HG02943 (cell line): ENCODE measurements at regions not wholly inside any gene's neighbourhood (a gene's known extent, or its start where the extent isn't known, plus 50 kb on each side); places are given as distances from the start of the nearest gene placed in this dataset.
"Not testable (repeated sequence)": the region's sequence is repeated elsewhere in the genome, so short reads cannot be mapped to it uniquely, and the experiment has no call there.

Source experiments
- ATAC-seq: cut with Tn5 transposase; IDR thresholded peaks from one replicate; pipeline ENCODE4 v1.9.1; 2021; ENCODE audit warnings: mild to moderate bottlenecking, low read depth, moderate library complexity; ENCODE audit not compliant: unreplicated experiment

DNA sequence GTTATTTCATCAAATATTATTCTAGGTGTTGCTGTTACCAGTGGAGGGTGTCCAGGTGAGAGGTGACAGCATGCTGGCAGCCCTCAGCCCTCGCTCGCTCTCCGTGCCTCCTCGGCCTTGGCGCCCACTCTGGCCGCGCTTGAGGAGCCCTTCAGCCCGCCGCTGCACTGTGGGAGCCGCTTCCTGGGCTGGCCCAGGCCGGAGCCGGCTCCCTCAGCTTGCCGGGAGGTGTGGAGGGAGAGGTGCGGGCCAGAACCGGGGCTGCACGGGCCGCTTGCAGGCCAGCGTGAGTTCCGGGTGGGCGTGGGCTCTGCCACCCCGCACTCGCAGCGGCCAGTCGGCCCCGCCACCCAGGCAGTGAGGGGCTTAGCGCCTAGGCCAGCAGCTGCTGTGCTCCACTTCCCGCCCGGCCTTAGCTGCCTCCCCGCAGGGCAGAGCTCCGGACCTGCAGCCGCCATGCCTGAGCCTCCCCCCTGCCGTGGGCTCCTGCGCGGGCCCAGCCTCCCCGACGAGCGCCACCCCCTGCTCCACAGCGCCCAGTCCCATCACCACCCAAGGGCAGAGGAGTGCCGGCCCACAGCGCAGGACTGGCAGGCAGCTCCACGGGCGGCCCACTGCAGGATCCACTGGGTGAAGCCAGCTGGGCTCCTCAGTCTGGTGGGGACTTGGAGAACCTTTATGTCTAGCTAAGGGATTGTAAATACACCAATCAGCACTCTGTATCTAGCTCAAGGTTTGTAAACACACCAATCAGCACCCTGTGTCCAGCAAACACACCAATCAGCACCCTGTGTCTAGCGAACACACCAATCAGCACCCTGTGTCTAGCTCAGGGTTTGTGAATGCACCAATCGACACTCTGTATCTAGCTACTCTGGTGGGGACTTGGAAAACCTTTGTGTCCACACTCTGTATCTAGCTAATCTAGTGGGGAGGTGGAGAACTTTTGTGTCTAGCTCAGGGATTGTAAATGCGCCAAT lies 413.3 kb downstream of the HACE1 start:
- ATAC-seq = not testable (repeated sequence)

DNA sequence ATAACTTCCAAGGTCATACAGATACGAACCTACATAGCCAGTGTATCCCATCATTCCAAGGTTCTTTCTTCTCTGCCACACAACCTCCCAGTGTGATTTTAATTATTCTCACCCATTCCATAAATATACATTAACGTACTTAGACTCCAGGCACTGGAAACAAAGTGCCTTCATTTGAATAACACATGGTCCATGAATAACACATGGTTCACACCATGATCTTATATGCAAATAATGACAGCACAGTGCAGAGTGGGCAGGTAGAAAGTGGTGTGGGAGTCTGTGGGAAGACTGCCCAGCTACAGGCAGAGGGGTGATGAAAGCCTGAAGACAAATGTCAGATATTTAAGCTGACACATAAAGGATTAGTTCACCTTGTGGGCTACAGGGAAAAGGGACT lies 425.2 kb downstream of the HACE1 start:
- no peak for ATAC-seq

DNA sequence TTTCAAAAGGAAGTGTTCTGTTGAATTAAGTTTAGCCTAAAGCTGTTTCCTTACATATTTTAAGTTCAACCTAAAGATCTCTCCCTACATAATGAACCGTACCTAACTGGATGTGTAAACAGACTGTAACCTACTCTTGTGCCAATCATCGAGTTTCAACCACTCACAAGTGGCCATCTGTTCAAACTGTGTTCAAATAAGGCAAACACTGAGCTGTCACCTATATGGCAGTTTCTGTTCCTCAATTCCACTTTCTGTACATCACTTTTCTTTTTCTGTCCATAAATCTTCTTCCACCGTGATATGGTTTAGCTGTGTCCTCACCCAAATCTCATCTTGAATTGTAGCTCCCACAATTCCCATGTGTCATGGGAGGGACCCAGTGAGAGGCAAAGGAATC lies 428.6 kb downstream of the HACE1 start:
- ATAC-seq = no peak

DNA sequence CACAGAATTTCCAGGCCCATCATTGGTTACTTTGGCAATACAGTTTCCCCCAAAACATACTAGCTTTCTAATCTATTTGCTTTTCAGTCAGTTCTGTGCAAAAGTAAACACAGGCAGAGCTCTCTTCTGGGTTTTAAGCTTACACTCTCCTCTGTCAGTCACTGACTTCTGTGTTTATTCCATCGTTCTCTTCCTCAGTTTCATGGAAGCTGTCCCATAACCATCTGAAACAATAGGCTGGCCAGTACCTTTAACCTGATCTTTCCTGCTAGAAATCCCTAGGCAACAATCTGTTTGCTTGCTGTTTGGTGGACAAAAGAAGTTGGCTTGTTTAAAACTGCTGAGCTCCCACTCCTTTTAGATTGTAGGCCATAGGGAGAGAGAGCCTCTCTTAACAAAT lies 431.5 kb downstream of the HACE1 start:
- no peak for ATAC-seq

DNA sequence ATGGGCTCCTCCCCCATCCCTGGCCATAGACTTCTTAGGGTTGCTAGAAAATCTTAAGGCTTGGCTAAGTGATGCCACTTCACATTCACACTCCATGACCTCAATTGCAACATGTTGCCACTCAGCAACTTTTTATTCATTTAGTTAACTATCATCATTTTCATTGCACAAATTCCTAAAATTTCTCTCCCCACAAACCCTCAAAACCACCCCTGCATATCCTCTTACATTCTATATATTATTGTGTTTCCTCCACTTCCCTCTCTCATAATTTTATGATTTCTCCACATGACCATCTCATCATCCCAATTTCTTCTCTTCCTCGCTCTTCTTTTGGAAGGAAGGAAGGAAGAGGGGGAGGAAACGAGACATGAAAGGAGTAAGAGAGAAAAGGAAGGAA lies 436.0 kb downstream of the HACE1 start:
- ATAC-seq = no peak

DNA sequence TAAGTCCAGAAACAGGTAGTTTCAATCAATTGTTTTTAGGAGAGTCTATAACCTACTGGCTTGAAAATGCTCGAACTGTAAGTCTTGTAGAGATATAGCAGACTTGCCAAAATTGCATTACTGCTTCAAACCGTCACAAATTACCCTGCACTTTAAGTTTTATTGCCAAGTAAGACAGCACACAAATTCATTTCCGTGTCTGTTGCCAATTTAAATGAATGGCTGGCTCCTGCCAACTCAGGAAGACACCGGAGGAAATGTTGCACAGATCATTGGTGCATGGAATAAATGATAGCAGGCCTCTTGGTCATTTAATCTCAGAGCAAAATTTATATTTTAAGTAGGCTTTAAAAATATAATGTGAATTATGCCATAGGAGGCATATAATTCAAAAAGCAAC lies 438.1 kb downstream of the HACE1 start:
- no peak for ATAC-seq

DNA sequence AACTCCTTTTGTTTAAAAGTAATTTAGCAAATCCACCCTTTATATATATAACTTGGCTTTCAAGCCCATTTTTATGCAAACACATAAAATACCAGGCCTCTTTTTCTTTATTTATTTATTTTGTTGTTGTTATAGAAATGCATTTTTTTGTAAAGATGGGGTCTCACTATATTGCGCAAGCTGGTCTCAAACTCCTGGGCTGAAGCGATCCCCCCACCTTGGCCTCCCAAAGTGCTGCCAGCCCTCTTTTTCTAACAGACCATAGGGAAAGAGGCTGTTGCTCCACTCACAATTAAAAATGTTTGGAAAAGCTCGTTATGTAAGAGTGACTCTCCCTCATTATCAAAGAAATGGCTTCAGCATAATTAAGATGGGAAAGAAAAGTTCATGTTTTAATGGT lies 440.9 kb downstream of the HACE1 start:
- no peak for ATAC-seq

DNA sequence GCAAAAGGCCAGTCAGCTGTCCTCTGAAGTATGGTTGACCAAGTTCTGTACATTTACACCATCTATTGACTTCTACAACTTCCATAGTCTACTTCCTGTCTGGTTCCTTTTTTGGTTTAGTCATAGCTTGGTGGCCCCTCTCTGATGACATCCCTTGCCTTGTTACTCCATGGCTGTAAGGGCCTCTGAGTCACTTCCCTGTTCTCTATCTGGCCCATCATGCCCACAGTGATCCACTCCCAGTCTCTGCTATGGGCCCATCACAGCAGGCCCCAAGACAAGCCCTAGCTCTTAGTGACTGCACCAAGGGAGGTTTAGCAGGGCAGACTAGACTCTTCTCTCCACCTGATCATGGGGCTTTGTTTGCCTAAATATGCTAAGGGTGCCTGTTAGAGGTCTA lies 441.6 kb downstream of the HACE1 start:
- ATAC-seq = no peak

DNA sequence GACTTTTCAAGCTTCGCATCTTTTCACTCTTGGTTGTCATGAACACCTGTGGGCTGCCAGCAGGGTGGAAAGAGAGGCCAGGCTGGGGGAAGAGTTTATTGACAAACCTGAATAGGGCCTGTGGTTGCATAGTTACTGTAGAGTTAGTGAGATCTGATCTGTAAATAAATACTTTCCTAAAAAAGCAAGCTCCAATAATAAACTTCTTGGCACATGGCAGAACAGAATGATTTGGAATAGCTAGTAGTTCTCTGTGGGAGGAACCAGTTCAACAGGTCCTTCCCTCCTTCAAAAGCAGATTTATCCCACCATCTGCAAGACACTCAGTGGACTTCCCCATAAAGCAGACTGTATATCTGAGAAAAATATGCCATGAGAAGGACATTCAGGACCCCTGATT lies 445.0 kb downstream of the HACE1 start:
- no peak for ATAC-seq

DNA sequence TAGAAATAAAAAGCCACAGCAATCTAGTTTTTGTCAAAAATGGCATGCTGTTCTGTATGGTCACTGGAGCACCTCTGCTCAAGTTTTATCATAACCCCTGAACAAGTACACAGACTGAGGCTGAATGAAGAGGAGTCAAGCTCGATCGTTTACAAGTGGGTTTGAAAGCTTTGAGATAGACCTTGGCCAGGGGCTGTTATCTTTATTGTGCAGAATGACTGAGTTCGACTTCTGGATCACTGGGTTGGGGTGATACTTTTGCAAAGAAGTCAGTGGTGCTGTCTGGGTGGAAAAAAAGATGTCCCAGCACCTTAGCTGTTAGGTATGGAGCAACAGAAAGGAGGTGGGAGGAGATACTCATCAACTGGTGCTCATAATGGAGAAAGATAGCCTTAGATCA lies 446.0 kb downstream of the HACE1 start:
- ATAC-seq = no peak

DNA sequence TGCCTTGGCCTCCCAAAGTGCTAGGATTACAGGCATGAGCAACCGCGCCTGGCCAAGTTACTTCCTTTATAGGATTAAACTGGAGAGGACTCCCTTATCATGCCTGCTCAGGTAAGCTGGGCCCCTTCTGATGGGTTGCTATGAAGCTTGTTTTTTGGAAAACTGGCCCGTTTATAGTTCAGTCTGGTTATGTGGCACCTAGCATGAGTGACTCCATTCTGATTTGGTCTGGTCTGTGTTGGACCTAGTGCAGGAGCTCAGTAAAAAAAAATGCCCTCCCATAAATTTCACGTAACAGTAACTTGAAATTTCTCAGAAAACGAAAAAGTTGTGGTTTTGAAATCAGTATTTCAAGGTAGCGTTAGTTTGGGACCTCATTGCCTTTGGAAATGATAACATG lies 448.4 kb downstream of the HACE1 start:
- no peak for ATAC-seq

DNA sequence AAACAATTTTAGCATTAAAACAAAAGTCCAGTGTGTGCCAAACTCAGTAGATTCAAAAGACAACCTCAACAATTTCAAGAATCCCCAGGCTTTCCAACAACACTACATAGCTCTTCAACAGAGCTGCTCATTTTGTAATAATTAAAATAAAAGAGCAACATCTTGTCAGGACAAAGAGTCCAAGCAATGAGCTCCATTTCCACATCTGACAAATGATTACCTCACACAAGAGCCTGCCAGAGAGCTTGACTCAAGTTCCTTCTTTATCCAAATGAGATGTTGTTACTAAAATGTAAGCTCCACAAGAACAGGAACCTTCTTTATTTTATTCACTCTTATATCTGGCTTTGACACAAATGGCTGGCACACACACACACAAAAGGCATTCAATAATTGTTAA lies 449.8 kb downstream of the HACE1 start:
- no peak for ATAC-seq

DNA sequence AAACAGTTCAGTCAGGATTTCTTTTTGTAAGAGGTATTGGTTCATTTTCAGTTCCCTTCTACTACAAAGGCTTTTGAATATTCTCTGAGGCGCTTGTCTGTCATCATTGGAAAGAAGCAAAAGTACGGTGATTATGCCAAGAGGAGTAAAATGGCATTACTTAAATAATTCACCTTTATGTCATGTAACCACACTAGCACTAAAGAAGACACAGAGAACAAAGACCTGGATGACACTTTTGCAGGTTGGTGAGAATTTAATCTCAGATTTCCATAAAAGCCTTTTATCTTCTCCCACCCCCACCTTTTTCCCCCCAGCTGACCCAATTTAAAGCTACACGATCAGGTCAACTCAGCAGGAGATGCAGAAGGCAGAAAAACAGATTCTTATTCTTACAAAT lies 451.8 kb downstream of the HACE1 start:
- ATAC-seq = no peak

DNA sequence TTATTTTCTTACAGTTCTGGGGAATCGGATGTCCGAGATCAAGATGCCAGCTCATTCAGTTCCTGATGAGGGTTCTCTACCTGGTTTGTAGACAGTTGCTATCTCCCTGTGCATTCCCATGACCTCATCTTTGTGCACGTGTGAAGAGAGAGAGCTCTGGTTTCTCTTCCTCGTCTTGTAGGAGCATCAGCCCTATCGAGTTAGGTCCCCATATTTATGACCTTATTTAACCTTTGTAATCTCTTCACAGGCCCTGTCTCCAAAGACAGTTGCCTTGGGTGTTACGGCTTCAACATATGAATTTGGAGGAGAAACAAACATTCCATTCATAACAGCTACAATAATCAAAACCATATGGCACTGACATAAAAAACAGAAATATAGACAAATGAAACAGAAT lies 455.3 kb downstream of the HACE1 start:
- no peak for ATAC-seq

DNA sequence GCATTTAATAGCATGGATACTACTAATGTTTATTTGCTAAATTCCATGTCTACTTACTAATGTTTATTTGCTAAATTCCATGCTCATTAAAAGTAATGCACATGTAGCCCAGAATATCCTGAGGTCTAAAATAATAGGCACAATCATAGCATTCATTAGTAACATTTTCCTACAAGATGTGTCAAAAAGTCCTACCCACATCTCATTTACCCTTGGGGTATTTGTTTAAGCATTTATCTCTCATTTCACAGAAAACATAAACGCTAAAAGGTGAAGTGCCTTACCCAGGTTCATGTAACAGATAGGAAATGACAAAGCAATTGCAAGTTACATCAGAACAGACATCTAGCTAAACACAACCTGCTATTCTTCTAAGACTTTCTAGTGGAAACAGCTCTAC lies 457.1 kb downstream of the HACE1 start:
- no peak for ATAC-seq

DNA sequence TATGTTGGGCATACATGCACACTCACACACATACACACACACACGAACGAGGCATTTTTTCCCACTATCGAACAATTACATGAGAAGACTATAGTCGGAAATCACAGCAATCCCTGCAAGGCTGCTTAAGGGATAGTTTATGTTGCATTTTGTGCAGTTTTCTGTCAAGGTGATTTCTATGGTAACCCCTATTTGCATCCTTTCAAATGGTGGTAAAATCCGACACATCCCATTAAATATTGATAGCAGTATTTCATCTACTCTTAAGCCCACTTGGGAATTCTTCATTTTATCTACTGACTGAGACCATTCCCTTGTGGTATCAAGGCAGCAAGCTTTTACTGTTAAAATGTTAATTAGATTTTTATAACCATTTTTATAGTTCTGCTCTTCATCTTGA lies 457.8 kb downstream of the HACE1 start:
- ATAC-seq = no peak

DNA sequence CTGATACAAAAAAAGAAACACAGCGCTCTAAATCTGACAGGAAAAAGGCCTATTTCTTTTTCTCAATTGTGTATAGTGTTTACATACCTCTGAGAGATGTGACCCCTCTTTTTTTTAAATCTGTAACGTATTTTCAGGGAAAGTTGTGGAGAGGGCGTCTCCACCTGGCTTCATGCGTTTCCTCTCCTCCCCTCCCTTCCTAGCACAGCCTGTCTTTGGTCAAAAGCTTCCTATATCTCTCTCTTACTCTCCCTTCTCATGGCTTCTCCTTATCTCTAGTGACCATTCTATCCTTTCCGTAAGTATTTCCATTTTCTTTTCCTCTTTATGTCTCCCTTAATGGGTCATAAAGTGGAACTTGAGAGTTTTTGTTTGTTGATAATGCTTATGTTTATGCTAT lies 458.9 kb downstream of the HACE1 start:
- no peak for ATAC-seq

DNA sequence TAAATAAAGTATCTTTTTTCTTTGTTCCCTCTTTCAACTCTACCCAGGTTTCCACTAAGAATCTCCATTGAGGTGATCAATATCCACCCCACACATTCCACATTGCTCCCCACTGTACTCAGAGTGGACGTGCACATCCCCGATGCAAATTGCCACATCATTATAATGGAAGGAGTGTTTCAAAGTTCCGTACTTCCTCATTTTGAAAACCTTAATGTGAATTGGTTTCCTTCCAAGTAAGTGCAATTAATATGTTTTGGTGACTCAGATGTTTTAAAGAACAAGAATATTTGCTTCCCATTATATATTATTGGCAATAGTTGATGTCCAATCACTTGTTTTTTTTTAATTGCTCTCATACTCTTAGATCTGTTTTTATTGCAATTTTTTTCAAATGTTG lies 463.6 kb downstream of the HACE1 start:
- no peak for ATAC-seq

DNA sequence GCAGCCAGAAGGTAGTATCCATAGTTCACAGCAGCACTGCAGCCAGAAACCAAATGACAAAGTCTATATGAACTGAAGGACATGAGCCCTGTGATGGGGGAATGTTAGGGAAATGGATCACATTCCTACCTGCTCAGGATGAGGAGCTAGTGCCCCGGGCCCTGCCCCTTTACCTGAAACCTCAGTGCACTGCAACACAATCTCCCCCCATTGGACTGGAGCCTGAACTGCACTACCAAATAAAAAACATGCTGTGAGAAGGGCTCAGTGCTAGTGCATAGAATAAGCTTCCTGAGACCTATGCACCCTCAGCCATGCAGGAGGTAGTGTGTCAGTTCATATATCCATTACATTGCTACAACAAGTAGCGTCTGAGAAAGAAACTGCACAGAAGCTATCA lies 477.8 kb downstream of the HACE1 start:
- ATAC-seq = no peak

DNA sequence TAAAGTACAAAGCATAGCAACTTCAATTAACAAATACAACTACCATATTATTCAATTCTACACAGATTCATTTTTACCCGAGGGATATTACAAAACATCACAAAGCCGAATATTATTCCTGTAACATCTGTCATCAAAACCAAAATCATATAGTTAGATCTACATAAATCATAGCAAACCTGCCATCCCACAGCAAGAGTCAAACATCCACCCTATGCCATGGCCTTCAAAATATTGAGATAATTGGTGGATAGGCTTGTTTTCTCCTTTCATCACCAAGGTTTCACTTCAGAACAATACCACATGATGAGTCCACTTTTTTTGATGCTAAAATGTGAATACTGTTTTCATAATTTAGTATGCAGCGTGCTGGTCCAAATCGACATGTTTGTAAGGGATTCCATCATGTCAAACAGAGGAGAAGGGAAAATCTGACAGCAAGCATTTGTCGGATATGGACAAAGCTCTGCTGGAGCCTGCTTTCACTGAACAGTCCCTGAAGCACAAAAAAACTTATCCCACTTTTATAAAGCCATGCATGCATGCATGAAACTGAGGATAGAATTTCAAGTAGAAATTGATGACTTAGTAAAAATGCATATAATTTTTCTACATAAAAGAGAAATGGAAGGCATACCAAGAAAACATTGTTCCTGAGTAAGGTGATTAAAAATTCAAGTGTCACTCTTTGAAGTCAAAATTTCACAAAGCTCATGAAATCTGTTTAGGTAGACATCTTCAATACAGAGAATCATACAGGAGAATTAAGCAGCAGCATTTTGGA lies 494.1 kb downstream of the HACE1 start:
- ATAC-seq = no peak

DNA sequence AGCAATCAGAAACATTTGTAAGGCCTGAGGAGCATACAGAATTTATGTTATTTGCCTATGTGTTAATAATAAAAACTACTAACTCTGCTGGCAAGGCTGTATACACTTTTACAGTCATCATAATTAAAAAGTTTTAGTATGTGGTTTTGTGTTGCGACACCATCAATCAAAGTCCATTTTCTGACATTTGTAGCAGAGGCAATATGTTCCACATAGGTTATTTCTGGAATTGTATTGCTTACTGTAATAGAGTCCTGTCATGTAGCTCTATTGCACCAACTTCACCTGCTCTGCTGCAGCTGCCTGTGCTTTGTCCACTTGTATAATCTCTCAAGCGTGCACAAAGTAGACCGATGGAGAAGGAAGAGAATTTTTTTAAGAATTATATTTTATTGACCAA lies 501.8 kb downstream of the HACE1 start:
- ATAC-seq = no peak

DNA sequence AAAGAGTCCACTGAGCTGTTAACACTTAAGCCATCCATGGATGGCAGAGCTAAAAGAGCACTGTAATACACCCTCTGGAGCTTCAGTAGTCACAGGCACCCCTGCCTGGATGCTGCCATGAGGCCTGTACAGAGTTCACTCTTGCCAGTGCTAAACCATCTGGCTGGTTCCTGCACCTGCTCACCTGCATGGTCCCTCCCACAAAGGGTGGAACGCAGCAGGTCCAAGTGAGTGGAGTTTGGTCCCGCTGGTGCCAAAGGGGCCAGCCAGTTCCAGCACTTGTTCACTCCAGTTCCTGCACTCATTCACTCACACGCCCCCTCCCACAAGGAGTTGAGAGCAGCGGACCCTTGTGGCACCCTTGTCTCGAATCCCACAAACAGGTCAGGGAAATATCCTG lies 503.5 kb downstream of the HACE1 start:
- no peak for ATAC-seq
